H1 (cell line): ENCODE measurements at regions not wholly inside any gene's neighbourhood (a gene's known extent, or its start where the extent isn't known, plus 50 kb on each side); places are given as distances from the start of the nearest gene placed in this dataset.

ENCODE experiments used
- CTCF ChIA-PET: fragments of 300-600 bp; sonication (Branson Sonifier 250); formaldehyde crosslinking; loops from one replicate; lab custom pipeline; 2021; ENCODE audit not compliant: partially characterized antibody; lab: Charles Lee
- POLR2A ChIA-PET: fragments of 300-600 bp; sonication (Branson Sonifier 250); formaldehyde crosslinking; loops from one replicate; lab custom pipeline; 2021; ENCODE audit warnings: inconsistent platforms; ENCODE audit not compliant: partially characterized antibody; lab: Charles Lee
- DNase-seq, 2 experiments: peaks; one replicate each; pipeline versions ENCODE4 v3.0.0 to v3.0.0-alpha.2; 2010 to 2022; ENCODE audit warnings: low spot score in 2 of 2, low read depth in 1 of 2, mixed read lengths in 1 of 2
- FAIRE-seq: peaks from 2 replicates; lab custom pipeline; 2011; peaks lifted over from hg19 to GRCh38; lab: Jason Lieb, UNC
- H2AFZ ChIP-seq: 2 replicates; pipeline ENCODE4 v1.8.1; 2012; ENCODE audit warnings: low read length, inconsistent platforms
- H2AK5ac ChIP-seq: 2 replicates; pipeline ENCODE4 v1.6.1; 2013; ENCODE audit warnings: low read depth, low read length
- H2BK120ac ChIP-seq: replicated peaks from 2 replicates; pipeline ENCODE3; 2013; ENCODE audit warnings: low read depth, low read length, inconsistent platforms
- H2BK12ac ChIP-seq: 2 replicates; pipeline ENCODE4 v1.6.1; 2013; ENCODE audit warnings: low read depth, low read length
- H2BK15ac ChIP-seq: 2 replicates; pipeline ENCODE4 v1.6.1; 2013; ENCODE audit warnings: low read length
- H2BK20ac ChIP-seq: 2 replicates; pipeline ENCODE4 v1.6.1; 2013; ENCODE audit warnings: low read length
- H2BK5ac ChIP-seq: 2 replicates; pipeline ENCODE4 v1.6.1; 2013; ENCODE audit warnings: low read depth, low read length
- H3K14ac ChIP-seq: 2 replicates; pipeline ENCODE4 v1.6.1; 2013; ENCODE audit warnings: inconsistent platforms; ENCODE audit not compliant: insufficient read length
- H3K18ac ChIP-seq: 2 replicates; pipeline ENCODE4 v1.6.1; 2013; ENCODE audit warnings: low read length; ENCODE audit errors: extremely low read depth
- H3K23ac ChIP-seq: 2 replicates; pipeline ENCODE4 v1.6.1; 2013; ENCODE audit warnings: inconsistent platforms; ENCODE audit not compliant: insufficient read length
- H3K23me2 ChIP-seq: 2 replicates; pipeline ENCODE4 v1.6.1; 2013; ENCODE audit warnings: low read depth, low read length
- H3K27ac ChIP-seq: 2 replicates; pipeline ENCODE4 v1.6.1; 2011; ENCODE audit warnings: low read depth, low read length, inconsistent platforms
- H3K27me3 ChIP-seq, 4 experiments: replicated peaks in 1 of 4; 1 replicate in 1 of 4; 2 replicates in 3 of 4; pipeline versions ENCODE4 v1.6.1 to v1.8.1; 2011 to 2013; ENCODE audit warnings: low read length in 3 of 4, mild to moderate bottlenecking in 3 of 4, inconsistent platforms in 2 of 4, mixed read lengths in 2 of 4, moderate library complexity in 1 of 4; ENCODE audit not compliant: control insufficient read depth in 3 of 4, insufficient read depth in 3 of 4; ENCODE audit errors: extremely low read depth in 1 of 4
- H3K36me3 ChIP-seq, 4 experiments: 2 replicates each; pipeline versions ENCODE4 v1.6.1 to v1.8.1; 2011 to 2013; ENCODE audit warnings: mild to moderate bottlenecking in 4 of 4, low read length in 3 of 4, moderate library complexity in 2 of 4, control low read depth in 1 of 4, inconsistent platforms in 1 of 4; ENCODE audit not compliant: insufficient read depth in 4 of 4, control insufficient read depth in 2 of 4
- H3K4ac ChIP-seq: replicated peaks from 2 replicates; pipeline ENCODE3; 2013; ENCODE audit warnings: low read length, low read depth, mixed read lengths, inconsistent platforms; ENCODE audit not compliant: insufficient read length
- H3K4me1 ChIP-seq, 4 experiments: replicated peaks in 1 of 4; 1 replicate in 1 of 4; 2 replicates in 3 of 4; pipeline versions ENCODE4 v1.6.1 to v1.8.1; 2011 to 2013; ENCODE audit warnings: low read length in 3 of 4, inconsistent platforms in 2 of 4, mixed read lengths in 1 of 4; ENCODE audit not compliant: insufficient read depth in 4 of 4, control insufficient read depth in 3 of 4
- H3K4me2 ChIP-seq, 2 experiments: 2 replicates each; pipeline versions ENCODE4 v1.6.1 to v1.8.1; 2011 to 2013; ENCODE audit warnings: low read depth in 2 of 2, low read length in 2 of 2, control low read depth in 1 of 2, inconsistent platforms in 1 of 2, mild to moderate bottlenecking in 1 of 2; ENCODE audit not compliant: insufficient read depth in 1 of 2
- H3K4me3 ChIP-seq, 4 experiments: fragments of 200-600, 300-600 bp in 1 of 4; sonication (generic), shearing (Covaris generic), sonication (Bioruptor Twin) in 1 of 4; 2 replicates each; pipeline versions ENCODE4 v1.5.1 to v1.8.1; 2011 to 2016; ENCODE audit warnings: low read length in 4 of 4, low read depth in 3 of 4, control low read depth in 2 of 4, inconsistent platforms in 2 of 4, mild to moderate bottlenecking in 2 of 4, mixed read lengths in 1 of 4, moderate library complexity in 1 of 4; ENCODE audit not compliant: insufficient read depth in 2 of 4; ENCODE audit errors: extremely low read depth in 1 of 4
- H3K56ac ChIP-seq: replicated peaks from 2 replicates; pipeline ENCODE3; 2013; ENCODE audit warnings: low read depth, mild to moderate bottlenecking, mixed read lengths, low read length, inconsistent platforms; ENCODE audit not compliant: insufficient read length
- H3K79me1 ChIP-seq: 2 replicates; pipeline ENCODE4 v1.6.1; 2013; ENCODE audit warnings: low read depth, low read length, control low read depth
- H3K79me2 ChIP-seq, 2 experiments: 2 replicates each; pipeline versions ENCODE4 v1.6.1 to v1.8.1; 2012 to 2013; ENCODE audit warnings: low read length in 2 of 2, mild to moderate bottlenecking in 2 of 2, inconsistent platforms in 1 of 2; ENCODE audit not compliant: insufficient read depth in 2 of 2, control insufficient read depth in 1 of 2
- H3K9ac ChIP-seq, 4 experiments: replicated peaks in 1 of 4; 1 replicate in 1 of 4; 2 replicates in 3 of 4; pipeline versions ENCODE4 v1.6.1 to v1.8.1; 2011 to 2013; ENCODE audit warnings: low read depth in 3 of 4, low read length in 3 of 4, control low read depth in 2 of 4, mild to moderate bottlenecking in 2 of 4, moderate library complexity in 2 of 4, inconsistent platforms in 1 of 4; ENCODE audit errors: extremely low read depth in 1 of 4
- H3K9me3 ChIP-seq, 2 experiments: 2 replicates each; pipeline versions ENCODE4 v1.6.1 to v1.8.1; 2012 to 2013; ENCODE audit warnings: mild to moderate bottlenecking in 2 of 2, moderate library complexity in 2 of 2, control low read depth in 1 of 2, inconsistent platforms in 1 of 2, low read depth in 1 of 2, low read length in 1 of 2, mixed read lengths in 1 of 2; ENCODE audit not compliant: insufficient read depth in 2 of 2
- H4K20me1 ChIP-seq, 2 experiments: replicated peaks in 1 of 2; 2 replicates each; pipeline versions ENCODE3 to v1.8.1; 2011 to 2013; ENCODE audit warnings: inconsistent platforms in 2 of 2, low read length in 2 of 2, mild to moderate bottlenecking in 1 of 2; ENCODE audit not compliant: insufficient read depth in 2 of 2, control insufficient read depth in 1 of 2
- H4K5ac ChIP-seq: 2 replicates; pipeline ENCODE4 v1.6.1; 2013; ENCODE audit warnings: low read length, low read depth, mixed read lengths, inconsistent platforms; ENCODE audit not compliant: insufficient read length
- H4K8ac ChIP-seq: 2 replicates; pipeline ENCODE4 v1.8.0; 2013; ENCODE audit warnings: mild to moderate bottlenecking, moderate library complexity, low read length, inconsistent platforms; ENCODE audit not compliant: insufficient read depth; ENCODE audit errors: extremely low read depth
- H4K91ac ChIP-seq: replicated peaks from 2 replicates; pipeline ENCODE3; 2013; ENCODE audit warnings: low read length, mixed read lengths, inconsistent platforms; ENCODE audit not compliant: insufficient read length
- ATF3 ChIP-seq: IDR thresholded peaks from 2 replicates; pipeline ENCODE4 v1.6.1; 2011; ENCODE audit warnings: low read depth, mild to moderate bottlenecking, low read length; ENCODE audit not compliant: insufficient read depth
- CBX8 ChIP-seq: fragments of 300-800, 300-1000 bp; sonication (generic); IDR thresholded peaks from 2 replicates; pipeline ENCODE4 v1.7.1; 2016; ENCODE audit warnings: low read depth, low read length, borderline replicate concordance
- CTBP2 ChIP-seq: IDR thresholded peaks from 2 replicates; pipeline ENCODE4 v1.7.0; 2011; ENCODE audit warnings: borderline replicate concordance, mild to moderate bottlenecking, moderate library complexity, mixed read lengths, low read length; ENCODE audit not compliant: insufficient read depth, insufficient read length
- PHF8 ChIP-seq: fragments of 200-600 bp; sonication (generic); conservative IDR thresholded peaks from 2 replicates; pipeline ENCODE4 v1.7.1; 2012; ENCODE audit warnings: low read depth, mild to moderate bottlenecking, inconsistent platforms, low read length, moderate library complexity
- SIN3A ChIP-seq, 2 experiments: IDR thresholded peaks in 1 of 2; conservative IDR thresholded peaks in 1 of 2; 2 replicates each; pipeline ENCODE4 v1.6.1; 2011 to 2012; ENCODE audit warnings: low read length in 2 of 2, improper control_type of control experiment in 1 of 2, low read depth in 1 of 2, mild to moderate bottlenecking in 1 of 2
- WGBS, 2 experiments: shearing (Covaris generic) in 1 of 2; methylation state at CpG; one replicate each; pipeline versions ENCODE4 v1.1.6 to v1.1.7; 2013 to 2015; ENCODE audit warnings: low lambda C conversion rate in 2 of 2, mixed read lengths in 2 of 2, inconsistent platforms in 1 of 2, low coverage in 1 of 2, missing lambda C conversion rate in 1 of 2; ENCODE audit not compliant: insufficient replicate concordance in 2 of 2, insufficient coverage in 1 of 2, insufficient read length in 1 of 2; ENCODE audit errors: extremely low coverage in 1 of 2, missing lambda C conversion rate in 1 of 2; 5-methylcytosine and 5-hydroxymethylcytosine counted together

- 83% methylated on average over 1 of the region's 1 CpG; no CpG with 5 or more reads in 1 of the 2 experiments for WGBS, 2 experiments
- H3K9me3 ChIP-seq, result no peaks in the 10 kb centered on the region
- no peak overlapping the region for H3K56ac ChIP-seq
- H2BK120ac ChIP-seq, result no peak overlapping the region
- no peak overlapping the region for H3K4me2 ChIP-seq
- H2BK20ac ChIP-seq, result no peak overlapping the region
- H3K79me2 ChIP-seq, result no peaks in the 10 kb centered on the region
- ChIA-PET CTCF (interaction anchor here (0.6 to 1.2 kb wide), 3 partner anchors 170 to 286 kb away, joined by 3 read pairs; no protein-coding TSS in a partner anchor), POLR2A (no interaction called here)
- H3K4me1 ChIP-seq, result no peaks in the 10 kb centered on the region
- H2BK15ac ChIP-seq, result no peak overlapping the region
- no peaks in the 10 kb centered on the region for H3K79me1 ChIP-seq
- no peaks in the 10 kb centered on the region for H3K27me3 ChIP-seq
- no peak overlapping the region for H3K14ac ChIP-seq
- no peak overlapping the region for H3K27ac ChIP-seq
- no peak overlapping the region for H3K4ac ChIP-seq
- H2BK5ac ChIP-seq, result no peak overlapping the region
- FAIRE-seq (no peak), DNase-seq (no peak)
- no peaks in the 10 kb centered on the region for H3K23me2 ChIP-seq
- no peak overlapping the region for H3K18ac ChIP-seq
- no peak overlapping the region for H3K9ac ChIP-seq
- TF ChIP-seq SIN3A (conservative IDR thresholded peaks at IDR 0.05 in 1 of 2, IDR thresholded peaks at IDR 0.05 in 1 of 2; ENCODE audit: low read depth in 1 of 2, low read length in 2 of 2), result no peak
- TF ChIP-seq ATF3, result no peak
- no peak for TF ChIP-seq PHF8
- TF ChIP-seq CTBP2, result no peak
- TF ChIP-seq CBX8, result no peak
- H3K4me3 ChIP-seq, result no peak overlapping the region
- H4K91ac ChIP-seq, result no peak overlapping the region
- no peak overlapping the region for H2AK5ac ChIP-seq
- no peaks in the 10 kb centered on the region for H4K20me1 ChIP-seq
- no peak overlapping the region for H4K5ac ChIP-seq
- no peak overlapping the region for H2AFZ ChIP-seq
- H3K36me3 ChIP-seq, result no peaks in the 10 kb centered on the region
- no peak overlapping the region for H2BK12ac ChIP-seq
- no peak overlapping the region for H3K23ac ChIP-seq
- no peak overlapping the region for H4K8ac ChIP-seq
Observed at GRCh38 chr15:61442821-61443220, 213.7 kb upstream of the RORA start.
